ENCODE measurements at regions not wholly inside any gene's neighbourhood (a gene's known extent, or its start where the extent isn't known, plus 50 kb on each side); places are given as distances from the start of the nearest gene placed in this dataset.

- no peak for DNase-seq (ENCODE audit: low read depth, low spot score)
Observed at GRCh38 chr11:91871048-91871447, 353.6 kb upstream of the FAT3 start.

DNA sequence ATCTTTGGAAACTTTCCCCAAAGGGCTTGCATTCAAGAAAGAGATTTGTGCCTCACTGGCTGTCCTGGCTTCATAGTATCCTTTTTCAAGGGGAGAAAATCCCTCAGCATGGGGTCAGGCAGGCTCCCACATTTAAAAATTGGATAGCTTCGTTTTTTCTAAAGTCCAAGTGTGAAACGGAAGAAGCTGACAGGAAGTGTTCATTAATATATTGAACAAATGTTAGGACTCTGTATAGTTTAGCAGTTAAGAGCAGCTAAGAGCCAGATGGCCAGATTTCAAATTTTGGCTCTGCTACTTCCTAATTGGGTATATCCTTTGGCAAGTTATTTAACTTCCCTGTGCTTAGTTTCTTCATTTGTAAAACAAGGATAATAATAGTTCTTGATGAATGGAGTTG lies 354.9 kb upstream of the FAT3 start:
- no peak for DNase-seq (ENCODE audit: low read depth, low spot score)

GRCh38 chr11:91866642-91867041 lies 358.0 kb upstream of the FAT3 start:
- no peak for DNase-seq (ENCODE audit: low read depth, low spot score)

GRCh38 chr11:91860661-91861060 lies 364.0 kb upstream of the FAT3 start:
- no peak for DNase-seq (ENCODE audit: low read depth, low spot score)

- no peak for DNase-seq (ENCODE audit: low read depth, low spot score)
Observed at GRCh38 chr11:91859666-91860065, 365.0 kb upstream of the FAT3 start.

DNA sequence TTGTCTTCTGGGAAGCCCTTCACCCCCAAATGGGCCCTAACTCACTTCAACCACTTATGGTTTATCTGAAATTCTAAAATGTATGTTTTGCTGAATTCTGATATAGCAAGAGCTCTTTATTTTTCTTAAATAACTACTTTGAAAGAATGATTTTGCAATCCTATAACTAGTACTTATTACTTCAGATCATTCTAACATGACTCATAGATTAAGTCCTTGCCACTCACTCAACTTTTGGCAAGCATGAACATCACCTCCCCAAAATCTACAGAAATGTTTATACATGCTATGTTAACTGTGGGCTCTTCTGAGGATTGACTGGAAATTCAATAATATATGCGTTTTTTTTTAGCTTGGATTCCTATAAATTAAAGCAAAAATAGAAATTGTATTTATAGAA lies 367.4 kb upstream of the FAT3 start:
- DNase-seq (ENCODE audit: low read depth, low spot score): no peak

- no peak for DNase-seq (ENCODE audit: low read depth, low spot score)
Observed at GRCh38 chr11:91854780-91855179, 369.8 kb upstream of the FAT3 start.

- no peak for DNase-seq (ENCODE audit: low read depth, low spot score)
Observed at GRCh38 chr11:91854171-91854570, 370.4 kb upstream of the FAT3 start.

DNA sequence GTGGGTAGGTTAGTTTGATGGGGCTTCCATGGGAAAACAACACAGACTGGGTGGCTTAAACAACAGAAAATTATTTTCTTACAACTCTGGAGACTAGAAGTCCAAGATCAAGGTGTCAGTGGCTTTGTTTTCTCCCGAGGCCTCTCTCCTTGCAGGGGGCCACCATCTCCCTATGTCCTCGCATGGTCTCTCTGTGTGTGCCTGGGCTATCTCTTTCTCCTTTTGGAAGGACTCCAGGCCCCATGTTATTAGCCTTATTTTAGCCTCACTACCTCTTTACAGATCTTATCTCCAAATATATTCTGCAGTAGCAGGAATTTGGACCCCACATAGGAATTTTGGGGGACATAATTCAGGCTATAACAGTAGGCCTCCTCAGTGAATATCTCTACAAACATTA lies 372.7 kb upstream of the FAT3 start:
- DNase-seq (ENCODE audit: low read depth, low spot score): no peak

- DNase-seq (ENCODE audit: low read depth, low spot score): no peak
Observed at GRCh38 chr11:91850533-91851275, 373.9 kb upstream of the FAT3 start.

DNA sequence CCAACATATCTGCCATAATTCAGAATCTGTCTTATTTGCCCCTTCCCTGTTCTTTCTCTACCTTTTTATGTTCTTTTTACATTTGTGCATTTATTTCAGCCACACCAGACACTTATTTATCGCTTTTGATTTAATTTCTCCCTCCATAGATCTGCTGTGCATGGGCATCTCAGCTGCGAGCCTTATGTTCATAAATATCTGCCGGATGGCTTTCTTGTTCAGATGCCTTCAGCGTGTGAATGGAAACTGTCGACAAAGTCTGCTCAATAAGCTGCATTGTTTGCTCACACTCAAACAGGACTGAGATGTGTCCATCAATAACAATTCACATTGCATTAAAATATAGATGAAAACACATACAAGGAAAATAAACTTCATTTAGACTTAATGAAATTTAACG lies 374.6 kb upstream of the FAT3 start:
- DNase-seq (ENCODE audit: low read depth, low spot score): no peak

- no peak for DNase-seq (ENCODE audit: low read depth, low spot score)
Observed at GRCh38 chr11:91846649-91847048, 378.0 kb upstream of the FAT3 start.

DNA sequence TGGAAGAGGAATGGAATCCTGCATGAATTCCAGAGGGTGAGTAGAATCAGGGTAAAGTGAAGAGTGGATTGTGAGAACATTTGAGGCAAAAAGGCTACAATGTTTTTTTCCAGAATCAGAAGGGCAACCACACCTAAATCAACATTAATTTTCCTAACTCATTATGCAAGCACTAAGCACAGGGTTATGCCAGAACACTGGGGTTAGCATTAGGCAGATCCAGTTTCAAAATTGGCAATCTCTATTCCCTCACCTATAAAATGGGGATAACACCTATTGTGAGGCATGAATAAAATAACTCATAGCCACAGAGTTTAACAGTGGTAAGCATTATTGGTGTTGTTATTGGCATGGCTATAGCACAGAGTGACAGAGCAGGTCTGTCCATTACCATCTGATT lies 378.6 kb upstream of the FAT3 start:
- no peak for DNase-seq (ENCODE audit: low read depth, low spot score)

- DNase-seq (ENCODE audit: low read depth, low spot score): no peak
Observed at GRCh38 chr11:91840640-91841240, 383.9 kb upstream of the FAT3 start.

DNA sequence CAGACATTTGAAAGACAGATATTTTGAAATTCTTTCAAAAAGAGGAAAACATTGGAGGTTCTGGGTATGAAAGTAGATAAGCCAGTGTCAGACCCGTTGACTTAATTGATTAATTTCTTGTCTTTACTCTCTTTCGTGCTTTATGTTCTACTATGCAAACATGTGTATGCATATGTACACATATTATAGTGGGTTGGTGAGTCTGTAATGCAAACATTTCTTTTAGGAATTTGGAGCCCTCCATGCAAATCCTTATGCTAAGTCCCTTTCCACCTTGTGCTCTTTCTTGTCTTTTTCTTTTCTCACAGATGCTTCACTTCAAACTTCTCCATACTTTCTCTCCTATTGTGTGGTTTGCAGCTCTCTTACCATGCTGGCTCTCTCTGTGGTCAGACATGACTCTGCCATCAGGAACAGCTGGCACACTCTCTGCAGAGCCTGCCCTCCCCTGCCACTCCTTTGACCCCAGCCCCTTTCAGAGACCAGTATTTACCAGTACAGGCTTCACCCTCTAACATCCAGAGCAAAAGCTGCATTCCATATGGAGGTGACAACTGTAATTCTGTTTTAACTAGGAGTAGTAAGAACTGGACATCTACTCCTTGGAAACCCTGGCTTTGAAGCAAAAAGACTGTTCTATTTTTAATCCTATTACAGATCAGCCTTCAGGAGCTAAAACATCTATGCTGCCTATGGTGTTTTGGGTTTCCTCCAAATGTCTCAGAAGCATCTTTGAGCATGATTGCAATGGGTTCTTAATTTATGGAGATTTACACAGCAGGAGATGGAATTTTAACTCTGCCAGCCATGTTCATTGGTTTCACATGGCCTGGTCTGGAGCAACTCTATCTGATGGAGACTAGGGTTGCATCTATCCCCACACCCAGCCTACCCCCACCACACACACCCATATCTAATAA lies 386.9 kb upstream of the FAT3 start:
- no peak for DNase-seq (ENCODE audit: low read depth, low spot score)

DNA sequence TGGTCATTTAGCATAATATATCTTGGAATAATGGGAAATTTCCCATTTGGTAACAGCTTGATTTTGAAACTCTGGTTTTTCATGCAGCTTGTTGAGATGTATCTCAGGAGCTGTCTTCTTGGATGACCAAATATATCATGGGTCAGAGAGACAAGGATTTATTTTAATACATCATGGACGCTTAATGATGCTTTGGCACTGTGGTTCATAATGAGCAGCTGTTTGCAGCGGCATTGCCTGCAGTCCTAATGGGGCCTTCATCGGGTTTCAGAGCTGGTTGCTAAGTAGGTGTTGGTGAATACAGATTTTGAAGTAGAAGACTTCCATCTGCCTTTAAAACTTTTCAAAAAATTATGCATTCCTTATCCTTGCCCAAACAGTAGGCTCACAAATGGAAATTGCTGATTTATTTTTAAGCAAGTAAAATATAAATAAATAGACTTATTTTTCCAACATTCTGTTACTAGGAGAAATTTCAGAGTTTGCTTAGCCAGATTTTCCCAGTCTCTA lies 389.5 kb upstream of the FAT3 start:
- DNase-seq (ENCODE audit: low read depth, low spot score): no peak

DNA sequence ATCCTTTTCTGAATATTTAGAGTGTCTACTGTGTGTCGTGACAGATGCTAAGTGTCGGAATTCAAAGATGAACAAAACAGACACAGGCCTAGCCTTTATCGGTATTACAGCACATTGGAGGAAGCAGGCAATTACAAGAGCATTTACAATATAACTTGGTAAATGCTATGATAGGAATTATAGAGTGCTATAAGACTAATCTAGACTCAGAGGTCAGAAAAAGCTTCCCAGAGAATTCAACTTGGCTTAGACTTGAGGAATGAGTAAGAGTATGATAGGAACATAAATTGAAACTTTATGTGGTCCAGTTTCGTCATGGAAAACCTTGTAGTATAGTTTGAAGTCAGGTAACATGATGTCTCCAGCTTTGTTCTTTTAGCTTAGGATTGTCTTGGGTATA lies 395.7 kb upstream of the FAT3 start:
- no peak for DNase-seq (ENCODE audit: low read depth, low spot score)

DNA sequence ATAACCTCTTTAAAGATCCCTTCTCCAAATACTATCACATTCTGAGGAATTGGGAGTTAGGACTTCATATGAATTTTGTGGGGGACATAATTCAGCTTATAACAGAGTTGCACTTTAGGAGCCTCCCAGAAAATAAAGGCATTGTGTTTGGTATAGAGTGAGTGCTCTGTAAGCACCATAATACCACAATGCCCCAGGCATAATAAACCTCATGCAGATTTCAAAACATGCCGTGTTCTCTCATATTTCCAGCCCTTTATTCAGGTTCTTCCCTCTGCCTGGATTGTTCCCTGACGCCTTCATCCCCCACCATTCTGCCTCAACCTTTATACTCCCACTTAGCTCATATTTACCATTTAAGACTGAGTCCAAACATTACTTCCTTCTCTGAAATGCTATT lies 398.8 kb upstream of the FAT3 start:
- DNase-seq (ENCODE audit: low read depth, low spot score): no peak

- DNase-seq (ENCODE audit: low read depth, low spot score): no peak
Observed at GRCh38 chr11:91823252-91823830, 401.3 kb upstream of the FAT3 start.

GRCh38 chr11:91822805-91823204 lies 401.8 kb upstream of the FAT3 start:
- DNase-seq (ENCODE audit: low read depth, low spot score): no peak

DNA sequence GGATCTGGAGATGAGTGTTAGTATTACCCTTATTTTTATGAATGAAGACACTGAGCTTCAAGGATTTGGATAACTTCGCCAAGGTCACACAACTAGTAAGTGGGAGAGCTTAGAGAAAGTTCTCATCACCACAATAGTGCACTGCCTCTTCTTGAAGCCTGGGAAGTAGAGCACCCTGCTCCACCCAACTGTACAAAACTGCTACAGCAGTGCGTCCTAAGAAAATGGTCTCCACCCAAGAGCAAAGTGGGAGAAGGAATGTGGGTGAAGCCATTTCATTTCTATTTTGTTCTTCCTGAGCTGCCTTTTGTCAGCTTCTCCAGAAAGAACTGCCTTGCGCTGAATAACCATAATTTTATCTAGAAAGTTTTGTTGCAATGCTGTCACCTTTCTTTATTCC lies 403.9 kb upstream of the FAT3 start:
- DNase-seq (ENCODE audit: low read depth, low spot score): no peak

DNA sequence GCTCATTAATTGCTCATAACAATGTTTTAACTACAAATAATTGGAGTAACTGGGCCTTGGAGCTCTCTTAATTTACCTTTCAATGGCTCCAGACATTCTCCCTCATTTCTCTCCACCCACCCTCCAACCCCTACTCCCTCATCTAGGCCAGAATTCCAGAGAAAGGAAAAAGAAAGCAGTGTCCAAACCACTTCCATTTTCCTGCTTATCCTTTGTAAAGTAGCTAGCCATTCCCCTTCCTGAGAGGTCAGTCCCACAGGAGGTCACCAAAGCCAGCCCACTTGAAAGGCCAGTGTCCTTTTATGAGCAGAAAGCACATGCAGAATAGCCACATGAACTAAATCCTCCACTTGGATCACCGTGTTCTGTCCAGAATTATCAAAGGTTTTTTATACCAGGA lies 404.8 kb upstream of the FAT3 start:
- no peak for DNase-seq (ENCODE audit: low read depth, low spot score)

All from brain pericyte (primary cell).